HL-60 (cell line): ENCODE measurements at regions not wholly inside any gene's neighbourhood (a gene's known extent, or its start where the extent isn't known, plus 50 kb on each side); places are given as distances from the start of the nearest gene placed in this dataset.

ENCODE experiments used
- GABPA ChIP-seq: IDR thresholded peaks from 2 replicates; pipeline ENCODE4 v1.6.1; 2012; ENCODE audit warnings: low read depth
- POLR2AphosphoS5 ChIP-seq: IDR thresholded peaks from 2 replicates; pipeline ENCODE4 v1.6.1; 2012; ENCODE audit warnings: low read depth
- TF ChIP-seq, protein P1 (sequence below): IDR thresholded peaks from one replicate; pipeline ENCODE4 v1.5.1; 2011; ENCODE audit warnings: low read length, control low read depth, inconsistent platforms; ENCODE audit not compliant: insufficient read depth
- TF ChIP-seq, protein P2 (sequence below): IDR thresholded peaks from 2 replicates; pipeline ENCODE4 v1.6.1; 2012; ENCODE audit warnings: low read depth; ENCODE audit not compliant: insufficient replicate concordance

DNA sequence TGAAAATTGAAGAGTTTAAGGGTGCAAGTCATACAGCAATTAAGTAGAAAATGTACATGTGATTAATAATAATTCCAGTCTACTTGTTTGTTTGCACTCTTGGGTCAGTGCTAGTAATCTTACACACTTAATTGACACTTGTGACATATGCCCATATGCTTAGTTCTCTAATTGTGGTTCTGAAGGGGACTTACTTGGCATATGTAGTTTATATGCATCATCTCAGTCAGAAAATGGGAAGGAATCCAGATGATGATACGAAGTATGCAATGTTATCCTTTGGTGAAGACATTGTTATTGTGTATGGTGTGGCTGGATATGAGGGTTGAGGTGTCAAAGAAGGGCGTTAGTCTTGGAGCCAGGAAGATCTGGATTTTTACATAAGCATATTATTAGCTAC is 193.5 kb upstream of the HDAC9 start:
- TF ChIP-seq, protein P1, sequence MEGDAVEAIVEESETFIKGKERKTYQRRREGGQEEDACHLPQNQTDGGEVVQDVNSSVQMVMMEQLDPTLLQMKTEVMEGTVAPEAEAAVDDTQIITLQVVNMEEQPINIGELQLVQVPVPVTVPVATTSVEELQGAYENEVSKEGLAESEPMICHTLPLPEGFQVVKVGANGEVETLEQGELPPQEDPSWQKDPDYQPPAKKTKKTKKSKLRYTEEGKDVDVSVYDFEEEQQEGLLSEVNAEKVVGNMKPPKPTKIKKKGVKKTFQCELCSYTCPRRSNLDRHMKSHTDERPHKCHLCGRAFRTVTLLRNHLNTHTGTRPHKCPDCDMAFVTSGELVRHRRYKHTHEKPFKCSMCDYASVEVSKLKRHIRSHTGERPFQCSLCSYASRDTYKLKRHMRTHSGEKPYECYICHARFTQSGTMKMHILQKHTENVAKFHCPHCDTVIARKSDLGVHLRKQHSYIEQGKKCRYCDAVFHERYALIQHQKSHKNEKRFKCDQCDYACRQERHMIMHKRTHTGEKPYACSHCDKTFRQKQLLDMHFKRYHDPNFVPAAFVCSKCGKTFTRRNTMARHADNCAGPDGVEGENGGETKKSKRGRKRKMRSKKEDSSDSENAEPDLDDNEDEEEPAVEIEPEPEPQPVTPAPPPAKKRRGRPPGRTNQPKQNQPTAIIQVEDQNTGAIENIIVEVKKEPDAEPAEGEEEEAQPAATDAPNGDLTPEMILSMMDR = no peak
- TF ChIP-seq POLR2AphosphoS5 (no peak), GABPA (no peak)
- TF ChIP-seq, protein P2, sequence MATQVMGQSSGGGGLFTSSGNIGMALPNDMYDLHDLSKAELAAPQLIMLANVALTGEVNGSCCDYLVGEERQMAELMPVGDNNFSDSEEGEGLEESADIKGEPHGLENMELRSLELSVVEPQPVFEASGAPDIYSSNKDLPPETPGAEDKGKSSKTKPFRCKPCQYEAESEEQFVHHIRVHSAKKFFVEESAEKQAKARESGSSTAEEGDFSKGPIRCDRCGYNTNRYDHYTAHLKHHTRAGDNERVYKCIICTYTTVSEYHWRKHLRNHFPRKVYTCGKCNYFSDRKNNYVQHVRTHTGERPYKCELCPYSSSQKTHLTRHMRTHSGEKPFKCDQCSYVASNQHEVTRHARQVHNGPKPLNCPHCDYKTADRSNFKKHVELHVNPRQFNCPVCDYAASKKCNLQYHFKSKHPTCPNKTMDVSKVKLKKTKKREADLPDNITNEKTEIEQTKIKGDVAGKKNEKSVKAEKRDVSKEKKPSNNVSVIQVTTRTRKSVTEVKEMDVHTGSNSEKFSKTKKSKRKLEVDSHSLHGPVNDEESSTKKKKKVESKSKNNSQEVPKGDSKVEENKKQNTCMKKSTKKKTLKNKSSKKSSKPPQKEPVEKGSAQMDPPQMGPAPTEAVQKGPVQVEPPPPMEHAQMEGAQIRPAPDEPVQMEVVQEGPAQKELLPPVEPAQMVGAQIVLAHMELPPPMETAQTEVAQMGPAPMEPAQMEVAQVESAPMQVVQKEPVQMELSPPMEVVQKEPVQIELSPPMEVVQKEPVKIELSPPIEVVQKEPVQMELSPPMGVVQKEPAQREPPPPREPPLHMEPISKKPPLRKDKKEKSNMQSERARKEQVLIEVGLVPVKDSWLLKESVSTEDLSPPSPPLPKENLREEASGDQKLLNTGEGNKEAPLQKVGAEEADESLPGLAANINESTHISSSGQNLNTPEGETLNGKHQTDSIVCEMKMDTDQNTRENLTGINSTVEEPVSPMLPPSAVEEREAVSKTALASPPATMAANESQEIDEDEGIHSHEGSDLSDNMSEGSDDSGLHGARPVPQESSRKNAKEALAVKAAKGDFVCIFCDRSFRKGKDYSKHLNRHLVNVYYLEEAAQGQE = no peak
